GM23338 (cell line): ENCODE measurements at regions not wholly inside any gene's neighbourhood (a gene's known extent, or its start where the extent isn't known, plus 50 kb on each side); places are given as distances from the start of the nearest gene placed in this dataset.

Source experiments
- ATAC-seq: fragments of 200-7000 bp; cut with Tn5 transposase; 3 replicates; pipeline ENCODE4 v1.9.1; 2020
- DNase-seq: peaks from one replicate; pipeline ENCODE4 v3.0.0-alpha.2; 2015; ENCODE audit warnings: low spot score
- H2AFZ ChIP-seq: fragments of 200-600 bp; sonication (generic); 2 replicates; pipeline ENCODE4 v1.8.0; 2016; ENCODE audit warnings: antibody characterized with exemption, mild to moderate bottlenecking, moderate library complexity
- H3F3A ChIP-seq: fragments of 200-600 bp; sonication (generic); replicated peaks from 2 replicates; pipeline ENCODE4 v1.8.0; 2017; ENCODE audit warnings: antibody characterized with exemption, mixed run types, low read depth
- H3K27ac ChIP-seq: fragments of 200-600 bp; sonication (generic); 2 replicates; pipeline ENCODE4 v1.6.1; 2016; ENCODE audit warnings: low read depth
- H3K27me3 ChIP-seq: fragments of 200-600 bp; sonication (generic); 2 replicates; pipeline ENCODE4 v1.8.0; 2016; ENCODE audit warnings: mild to moderate bottlenecking, mixed run types, moderate library complexity; ENCODE audit not compliant: insufficient read depth
- H3K36me3 ChIP-seq: fragments of 200-600 bp; sonication (generic); 2 replicates; pipeline ENCODE4 v1.8.0; 2016; ENCODE audit warnings: mild to moderate bottlenecking; ENCODE audit not compliant: insufficient read depth
- H3K4me1 ChIP-seq: fragments of 200-600 bp; sonication (generic); 2 replicates; pipeline ENCODE4 v1.8.0; 2016; ENCODE audit warnings: mild to moderate bottlenecking, moderate library complexity; ENCODE audit not compliant: insufficient read depth
- H3K4me2 ChIP-seq: fragments of 200-600 bp; sonication (generic); 2 replicates; pipeline ENCODE4 v1.7.1; 2017; ENCODE audit warnings: mixed run types
- H3K4me3 ChIP-seq: fragments of 200-600 bp; sonication (generic); 2 replicates; pipeline ENCODE4 v1.6.1; 2016; ENCODE audit warnings: mixed run types
- H3K79me2 ChIP-seq: fragments of 200-600 bp; sonication (generic); replicated peaks from 2 replicates; pipeline ENCODE4 v1.8.0; 2017; ENCODE audit warnings: mild to moderate bottlenecking; ENCODE audit not compliant: insufficient read depth
- H3K9me2 ChIP-seq: fragments of 200-600 bp; sonication (generic); 2 replicates; pipeline ENCODE4 v1.8.0; 2017; ENCODE audit not compliant: insufficient read depth
- H4K20me1 ChIP-seq: fragments of 200-600 bp; sonication (generic); replicated peaks from 2 replicates; pipeline ENCODE4 v1.8.0; 2017; ENCODE audit warnings: mild to moderate bottlenecking; ENCODE audit not compliant: insufficient read depth
- H3K27ac Mint-ChIP-seq: 2 replicates; pipeline ENCODE4 v1.8.0; 2020; ENCODE audit warnings: inconsistent platforms, mild to moderate bottlenecking, moderate library complexity, mixed read lengths
- H3K27me3 Mint-ChIP-seq: 3 replicates; pipeline ENCODE4 v1.8.0; 2022; ENCODE audit warnings: low read depth, mild to moderate bottlenecking, moderate library complexity, mixed read lengths, inconsistent platforms; ENCODE audit not compliant: insufficient read depth, poor library complexity
- H3K36me3 Mint-ChIP-seq: 3 replicates; pipeline ENCODE4 v1.8.0; 2021; ENCODE audit warnings: low read depth, mild to moderate bottlenecking, inconsistent platforms, moderate library complexity, mixed read lengths
- H3K4me1 Mint-ChIP-seq: 3 replicates; pipeline ENCODE4 v1.8.0; 2020; ENCODE audit warnings: mild to moderate bottlenecking, inconsistent platforms, mixed read lengths
- H3K4me3 Mint-ChIP-seq: 3 replicates; pipeline ENCODE4 v1.8.0; 2021; ENCODE audit warnings: moderate library complexity, mild to moderate bottlenecking, inconsistent platforms, mixed read lengths
- H3K9me3 Mint-ChIP-seq: 3 replicates; pipeline ENCODE4 v1.8.0; 2020; ENCODE audit warnings: moderate library complexity, mild to moderate bottlenecking, inconsistent platforms, mixed read lengths
- EZH2phosphoT487 ChIP-seq: fragments of 200-600 bp; sonication (generic); IDR thresholded peaks from one replicate; pipeline ENCODE4 v1.8.1; 2018; ENCODE audit warnings: antibody characterized with exemption; ENCODE audit not compliant: unreplicated experiment
- JUNB ChIP-seq: IDR thresholded peaks from one replicate; pipeline ENCODE4 v1.6.1; 2016; ENCODE audit warnings: antibody characterized with exemption; ENCODE audit not compliant: unreplicated experiment
- REST ChIP-seq: IDR thresholded peaks from one replicate; pipeline ENCODE4 v1.6.1; 2018; ENCODE audit warnings: antibody characterized with exemption; ENCODE audit not compliant: unreplicated experiment
- ZNF331 ChIP-seq: fragments of 250-450 bp; sonication (Bioruptor Pico); IDR thresholded peaks from 2 replicates; pipeline ENCODE4 v1.5.0; 2020; ENCODE audit warnings: low read depth, mild to moderate bottlenecking, moderate library complexity
- ZNF462 ChIP-seq: fragments of 250-450 bp; sonication (Bioruptor Pico); IDR thresholded peaks from 2 replicates; pipeline ENCODE4 v1.5.0; 2020; ENCODE audit warnings: mild to moderate bottlenecking, moderate library complexity
- TF ChIP-seq, protein P1 (sequence below): IDR thresholded peaks from 2 replicates; pipeline ENCODE4 v1.6.1; 2016; ENCODE audit warnings: antibody characterized with exemption
- TF ChIP-seq, protein P2 (sequence below), 2 experiments: fragments of 200-600 bp in 1 of 2; sonication (generic) in 1 of 2; conservative IDR thresholded peaks; 2 replicates each; pipeline versions ENCODE4 v1.5.1 to v1.6.1; 2016 to 2017; ENCODE audit warnings: antibody characterized with exemption in 2 of 2, low read depth in 2 of 2, mild to moderate bottlenecking in 2 of 2, moderate library complexity in 1 of 2

DNA sequence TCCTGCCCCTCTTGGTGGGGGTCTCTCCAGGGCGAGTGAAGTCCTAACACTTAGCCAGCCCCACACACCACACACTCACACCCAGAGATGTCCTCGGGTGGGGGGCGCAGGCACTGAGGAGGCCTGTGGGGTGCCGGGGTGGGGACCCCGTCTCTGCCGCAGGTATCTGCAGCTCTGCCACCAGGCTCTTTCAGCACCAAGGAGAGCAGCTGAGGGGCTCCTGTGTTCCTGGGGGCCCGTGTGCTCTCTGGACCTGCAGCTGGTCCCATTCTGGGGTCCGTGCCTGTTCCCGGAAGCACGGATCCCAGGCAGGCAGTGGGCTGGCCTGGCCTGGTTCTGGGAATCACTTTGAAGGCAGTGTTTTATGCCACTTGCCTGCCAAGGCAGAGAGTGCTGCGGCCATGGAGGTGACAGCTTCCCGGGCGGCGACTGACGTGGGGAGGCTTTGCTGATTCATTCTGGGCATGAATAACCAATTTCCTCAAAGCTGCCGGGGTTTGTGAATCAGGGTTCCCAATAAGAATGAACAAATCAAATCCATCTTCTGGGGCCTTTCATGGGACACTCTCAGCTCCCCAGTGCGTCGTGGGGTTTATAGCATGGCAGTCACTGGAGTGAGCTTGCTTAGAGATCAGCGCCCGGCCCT, 54.4 kb upstream of the SLCO4A1 start:
- Mint-ChIP-seq H3K27ac (no peak overlapping the region), H3K27me3 (peaks cover 14% of the 10 kb centered on the region), H3K4me1 (peaks cover 6% of the 10 kb centered on the region; the same call in 2 of the 3 replicates), H3K36me3 (no peaks in the 10 kb centered on the region), H3K9me3 (no peaks in the 10 kb centered on the region), H3K4me3 (no peak overlapping the region)
- no peaks in the 10 kb centered on the region for H3F3A ChIP-seq
- ATAC-seq = peak; percentile 82
- no peaks in the 10 kb centered on the region for H3K4me1 ChIP-seq
- H4K20me1 ChIP-seq = no peaks in the 10 kb centered on the region
- no peak overlapping the region for H3K4me3 ChIP-seq
- no peak overlapping the region for H2AFZ ChIP-seq
- no peaks in the 10 kb centered on the region for H3K36me3 ChIP-seq
- DNase-seq = peak; percentile 76
- TF ChIP-seq ZNF331 = no peak
- peak; percentile 84 for TF ChIP-seq REST
- no peaks in the 10 kb centered on the region for H3K27me3 ChIP-seq
- H3K27ac ChIP-seq = no peak overlapping the region
- no peaks in the 10 kb centered on the region for H3K9me2 ChIP-seq
- H3K79me2 ChIP-seq = no peaks in the 10 kb centered on the region
- H3K4me2 ChIP-seq = no peak overlapping the region

DNA sequence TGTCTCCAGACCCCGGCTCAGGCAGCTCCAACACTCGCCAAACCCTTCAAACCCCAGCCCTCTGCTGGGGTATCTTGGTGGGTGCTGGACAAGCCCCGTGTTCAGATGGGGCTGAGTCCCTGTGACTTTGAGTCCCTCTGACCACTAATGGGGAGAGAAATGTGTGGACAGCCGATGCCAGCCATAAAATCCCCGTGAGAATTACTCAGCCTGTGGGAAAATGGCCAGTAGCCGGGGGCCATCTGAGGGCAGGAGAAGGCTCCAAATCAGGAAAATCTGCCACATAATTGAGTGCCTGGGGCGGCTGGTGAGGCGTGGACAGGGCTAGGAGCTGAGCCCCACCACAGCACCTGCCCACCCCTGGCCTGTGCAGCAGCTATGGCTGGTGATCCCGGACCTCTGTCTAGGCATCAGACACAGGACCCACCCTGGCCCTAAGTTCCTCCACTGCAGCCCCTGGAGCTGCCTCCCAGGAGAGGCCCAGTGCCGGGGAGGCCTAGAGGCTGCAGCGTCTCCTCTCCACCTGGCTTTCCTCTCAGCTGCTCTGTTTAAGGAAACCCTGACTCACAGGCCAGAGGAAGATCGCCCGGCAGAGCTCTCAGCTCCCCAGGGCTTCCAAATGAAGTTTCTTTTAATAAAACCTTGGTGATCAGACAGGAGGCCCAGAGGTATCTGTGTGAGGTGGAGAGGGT, 53.7 kb upstream of the SLCO4A1 start:
- no peaks in the 10 kb centered on the region for H3K27me3 ChIP-seq
- H2AFZ ChIP-seq = no peak overlapping the region
- H3K4me1 ChIP-seq = no peaks in the 10 kb centered on the region
- peaks cover 14% of the 10 kb centered on the region for H3K27me3 Mint-ChIP-seq
- H3K27ac ChIP-seq = no peak overlapping the region
- H3F3A ChIP-seq = no peaks in the 10 kb centered on the region
- no peaks in the 10 kb centered on the region for H3K9me2 ChIP-seq
- no peak overlapping the region for H3K4me3 Mint-ChIP-seq
- no peaks in the 10 kb centered on the region for H3K36me3 ChIP-seq
- no peaks in the 10 kb centered on the region for H3K36me3 Mint-ChIP-seq
- H3K4me2 ChIP-seq = no peak overlapping the region
- H3K9me3 Mint-ChIP-seq = no peaks in the 10 kb centered on the region
- H3K79me2 ChIP-seq = no peaks in the 10 kb centered on the region
- no peak overlapping the region for H3K27ac Mint-ChIP-seq
- ATAC-seq (peak; percentile 33), DNase-seq (no peak)
- H4K20me1 ChIP-seq = no peaks in the 10 kb centered on the region
- H3K4me1 Mint-ChIP-seq = no peaks in the 10 kb centered on the region
- no peak overlapping the region for H3K4me3 ChIP-seq
- TF ChIP-seq, protein P1, sequence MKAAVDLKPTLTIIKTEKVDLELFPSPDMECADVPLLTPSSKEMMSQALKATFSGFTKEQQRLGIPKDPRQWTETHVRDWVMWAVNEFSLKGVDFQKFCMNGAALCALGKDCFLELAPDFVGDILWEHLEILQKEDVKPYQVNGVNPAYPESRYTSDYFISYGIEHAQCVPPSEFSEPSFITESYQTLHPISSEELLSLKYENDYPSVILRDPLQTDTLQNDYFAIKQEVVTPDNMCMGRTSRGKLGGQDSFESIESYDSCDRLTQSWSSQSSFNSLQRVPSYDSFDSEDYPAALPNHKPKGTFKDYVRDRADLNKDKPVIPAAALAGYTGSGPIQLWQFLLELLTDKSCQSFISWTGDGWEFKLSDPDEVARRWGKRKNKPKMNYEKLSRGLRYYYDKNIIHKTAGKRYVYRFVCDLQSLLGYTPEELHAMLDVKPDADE = no peak
- TF ChIP-seq ZNF462 (CRISPR knock-in tag) = no peak
- TF ChIP-seq JUNB = no peak
- TF ChIP-seq, protein P2, sequence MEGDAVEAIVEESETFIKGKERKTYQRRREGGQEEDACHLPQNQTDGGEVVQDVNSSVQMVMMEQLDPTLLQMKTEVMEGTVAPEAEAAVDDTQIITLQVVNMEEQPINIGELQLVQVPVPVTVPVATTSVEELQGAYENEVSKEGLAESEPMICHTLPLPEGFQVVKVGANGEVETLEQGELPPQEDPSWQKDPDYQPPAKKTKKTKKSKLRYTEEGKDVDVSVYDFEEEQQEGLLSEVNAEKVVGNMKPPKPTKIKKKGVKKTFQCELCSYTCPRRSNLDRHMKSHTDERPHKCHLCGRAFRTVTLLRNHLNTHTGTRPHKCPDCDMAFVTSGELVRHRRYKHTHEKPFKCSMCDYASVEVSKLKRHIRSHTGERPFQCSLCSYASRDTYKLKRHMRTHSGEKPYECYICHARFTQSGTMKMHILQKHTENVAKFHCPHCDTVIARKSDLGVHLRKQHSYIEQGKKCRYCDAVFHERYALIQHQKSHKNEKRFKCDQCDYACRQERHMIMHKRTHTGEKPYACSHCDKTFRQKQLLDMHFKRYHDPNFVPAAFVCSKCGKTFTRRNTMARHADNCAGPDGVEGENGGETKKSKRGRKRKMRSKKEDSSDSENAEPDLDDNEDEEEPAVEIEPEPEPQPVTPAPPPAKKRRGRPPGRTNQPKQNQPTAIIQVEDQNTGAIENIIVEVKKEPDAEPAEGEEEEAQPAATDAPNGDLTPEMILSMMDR (conservative IDR thresholded peaks at IDR 0.05; ENCODE audit: low read depth in 2 of 2) = no peak
- TF ChIP-seq EZH2phosphoT487 = no peak
- TF ChIP-seq ZNF331 = no peak
